HG03571 (cell line): ENCODE measurements at regions not wholly inside any gene's neighbourhood (a gene's known extent, or its start where the extent isn't known, plus 50 kb on each side); places are given as distances from the start of the nearest gene placed in this dataset.
"Not testable (repeated sequence)": the region's sequence is repeated elsewhere in the genome, so short reads cannot be mapped to it uniquely, and the experiment has no call there.

ENCODE experiments used
- ATAC-seq: cut with Tn5 transposase; IDR thresholded peaks from one replicate; pipeline ENCODE4 v1.9.1; 2021; ENCODE audit not compliant: unreplicated experiment

DNA sequence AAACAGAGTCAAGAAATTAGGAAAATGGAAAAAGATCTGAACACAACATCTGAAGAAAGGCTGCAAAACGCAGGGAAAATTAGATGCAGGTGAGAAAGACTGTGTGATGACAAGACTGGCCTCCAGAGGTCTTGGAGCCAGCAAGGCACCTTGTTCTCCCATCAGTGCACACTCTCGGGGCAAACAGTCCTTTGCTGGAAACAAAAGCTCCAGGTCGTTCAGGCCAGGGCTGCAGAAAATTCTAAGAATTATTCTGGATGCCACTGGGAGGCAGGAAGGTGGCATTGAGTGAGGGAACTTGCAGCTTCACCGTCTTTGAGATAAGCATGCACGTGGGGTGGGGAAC, 219.9 kb upstream of the SSTR4 start:
- no peak for ATAC-seq

DNA sequence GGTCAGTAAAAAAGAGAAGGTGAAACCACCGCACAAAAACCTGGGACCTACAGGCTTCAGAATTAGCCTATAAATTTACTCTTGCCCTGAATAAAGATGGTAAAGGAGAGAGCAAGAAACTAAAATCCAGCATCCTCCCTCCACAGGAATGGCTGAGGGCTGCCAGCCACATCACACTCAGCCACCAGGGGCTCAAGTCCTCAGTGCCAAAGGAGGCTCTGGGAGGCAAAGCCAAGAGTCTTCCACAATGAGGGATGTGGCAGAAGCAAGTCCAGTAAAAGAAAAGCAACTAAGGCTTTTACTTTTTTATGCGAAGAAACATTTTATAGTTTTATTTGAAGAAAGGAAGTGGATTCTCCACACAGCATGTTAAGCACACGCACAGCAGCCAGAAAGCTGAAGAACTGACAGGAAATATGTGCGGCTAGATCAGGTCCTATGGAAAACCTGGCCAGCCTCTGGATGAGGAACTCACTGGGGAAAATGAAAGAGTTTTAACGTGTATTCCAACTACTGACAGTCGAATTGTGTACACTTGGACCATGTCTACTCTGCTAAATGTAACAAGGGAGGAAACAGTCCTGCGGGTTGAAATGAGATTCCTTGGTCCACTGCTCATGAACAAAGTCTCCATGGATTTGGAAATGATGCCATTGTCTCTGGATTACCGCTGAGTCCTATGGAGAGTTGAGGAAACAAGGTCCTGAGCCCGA, 219.4 kb upstream of the SSTR4 start:
- no peak for ATAC-seq

DNA sequence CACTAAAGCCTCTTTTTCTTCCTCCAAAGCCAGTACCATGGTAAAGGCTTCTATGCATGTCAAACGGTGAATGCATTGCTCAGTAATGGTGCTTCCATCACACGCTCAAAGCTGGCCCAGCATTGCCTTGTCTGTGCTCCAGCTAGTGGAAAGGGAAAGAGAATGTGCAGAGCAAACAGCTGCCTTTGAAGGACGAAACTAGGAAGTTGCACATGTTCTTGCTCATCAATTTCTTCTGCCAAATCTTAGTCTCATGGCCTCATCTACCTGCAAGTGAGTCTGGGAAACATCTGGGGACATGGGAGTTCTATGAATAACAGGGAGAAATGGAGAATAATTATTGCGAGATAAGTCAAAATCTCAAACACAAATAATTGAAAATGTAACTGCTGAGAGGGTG, 216.5 kb upstream of the SSTR4 start:
- ATAC-seq = no peak

DNA sequence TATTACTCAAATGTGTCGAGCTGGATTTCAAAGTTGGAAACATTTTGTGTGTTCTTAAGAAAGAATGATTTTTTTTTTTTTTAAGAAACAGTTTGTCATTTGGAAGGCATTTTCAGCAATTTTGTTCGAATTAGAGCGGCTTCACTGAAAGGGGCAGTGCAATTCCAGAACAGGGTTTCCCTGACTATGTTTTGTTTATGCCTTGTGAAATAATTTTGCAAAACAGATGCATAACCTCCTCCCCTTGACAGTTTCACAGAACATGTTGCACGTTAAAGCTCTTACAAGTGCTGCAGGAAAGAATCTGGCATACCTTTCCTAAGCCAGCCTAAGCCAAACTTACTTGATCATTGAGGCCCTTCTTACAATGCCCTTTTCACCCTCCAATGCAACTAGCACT, 216.0 kb upstream of the SSTR4 start:
- no peak for ATAC-seq

DNA sequence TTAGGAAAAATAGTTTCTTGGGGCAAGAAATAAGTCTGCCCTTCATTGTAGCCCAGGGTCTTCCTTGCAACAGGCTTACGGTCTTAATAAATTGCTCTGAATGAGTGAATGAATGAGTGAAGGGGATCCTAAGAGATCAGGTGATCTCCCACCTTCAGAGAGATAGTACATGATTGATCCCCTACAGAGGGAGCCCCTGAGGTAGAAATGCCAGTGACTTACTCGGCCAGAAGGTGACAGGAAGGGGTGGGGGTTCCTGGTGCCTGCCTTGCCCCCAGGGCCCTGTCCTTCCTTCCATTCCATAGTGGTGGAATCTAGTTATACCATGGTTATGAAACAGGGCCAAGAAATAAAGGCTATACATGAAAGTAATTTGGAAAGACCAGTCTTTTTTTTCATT, 215.3 kb upstream of the SSTR4 start:
- no peak for ATAC-seq

DNA sequence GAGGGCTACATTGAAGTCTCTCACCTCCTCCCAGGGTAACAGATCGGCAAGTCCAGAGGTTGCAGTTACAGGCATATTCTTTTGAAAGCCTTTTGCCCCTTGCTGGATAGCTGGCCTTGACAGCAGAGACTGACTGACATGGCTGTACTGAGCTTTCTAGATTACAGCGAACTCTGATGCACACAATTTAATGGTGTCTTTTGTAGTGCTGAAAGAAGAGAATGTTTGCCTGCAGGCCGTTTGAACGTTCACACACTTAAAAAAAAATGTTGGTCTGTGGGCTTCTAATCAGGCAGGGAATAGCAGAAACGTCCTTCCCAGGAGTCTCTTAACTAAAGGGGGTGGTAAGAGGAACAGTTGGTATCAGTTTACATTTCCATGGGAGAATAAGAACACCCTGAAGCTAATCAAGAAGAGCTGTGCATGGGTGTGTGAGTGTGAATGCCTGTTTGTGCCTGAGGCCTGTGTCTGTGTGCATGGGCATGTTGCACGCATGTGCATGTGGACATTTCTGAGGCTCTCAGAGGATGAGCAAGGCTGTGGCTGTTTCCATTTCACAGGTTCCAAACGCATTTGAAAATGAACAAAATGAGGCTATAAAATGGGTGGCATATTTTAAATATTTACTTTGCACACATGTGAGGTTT, 213.9 kb upstream of the SSTR4 start:
- no peak for ATAC-seq

DNA sequence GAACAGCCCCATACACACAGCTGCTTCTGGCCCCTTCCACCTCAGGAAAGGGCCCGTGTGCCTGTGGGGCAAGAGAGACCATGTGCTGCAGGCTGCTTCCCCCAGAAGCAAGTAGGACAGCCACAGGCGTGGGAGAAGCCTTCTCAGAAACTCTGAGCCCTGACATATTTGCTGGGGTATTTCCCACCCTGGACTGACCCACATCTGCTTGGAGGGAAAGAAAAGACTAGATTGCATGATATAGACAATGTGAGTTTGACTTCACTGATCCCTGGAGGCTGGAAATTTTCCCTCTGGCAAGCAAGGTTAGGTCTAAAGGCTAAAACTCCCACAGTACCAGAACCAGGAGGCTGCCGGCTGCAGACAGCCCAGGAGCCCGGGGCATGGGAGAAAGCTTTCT, 213.3 kb upstream of the SSTR4 start:
- ATAC-seq = no peak

DNA sequence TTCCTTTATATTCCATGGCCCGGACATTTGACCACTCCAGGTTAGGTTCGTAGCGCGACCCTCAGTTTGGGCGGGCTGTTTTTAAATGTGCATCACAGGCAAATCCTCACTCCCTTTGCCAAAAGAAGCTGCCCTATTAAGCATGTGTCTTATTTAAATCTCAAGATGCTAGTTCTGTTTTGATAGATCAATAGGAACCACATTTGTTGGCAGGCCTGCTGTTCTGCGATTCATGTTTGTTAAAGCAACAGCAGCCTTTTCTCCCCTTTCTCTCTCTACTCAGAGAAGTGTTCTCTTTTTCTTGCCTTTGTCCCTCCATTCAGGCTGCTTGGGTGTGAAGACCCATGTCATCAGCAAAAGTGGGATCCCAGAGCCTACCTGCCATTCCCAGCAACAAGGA, 212.0 kb upstream of the SSTR4 start:
- no peak for ATAC-seq

DNA sequence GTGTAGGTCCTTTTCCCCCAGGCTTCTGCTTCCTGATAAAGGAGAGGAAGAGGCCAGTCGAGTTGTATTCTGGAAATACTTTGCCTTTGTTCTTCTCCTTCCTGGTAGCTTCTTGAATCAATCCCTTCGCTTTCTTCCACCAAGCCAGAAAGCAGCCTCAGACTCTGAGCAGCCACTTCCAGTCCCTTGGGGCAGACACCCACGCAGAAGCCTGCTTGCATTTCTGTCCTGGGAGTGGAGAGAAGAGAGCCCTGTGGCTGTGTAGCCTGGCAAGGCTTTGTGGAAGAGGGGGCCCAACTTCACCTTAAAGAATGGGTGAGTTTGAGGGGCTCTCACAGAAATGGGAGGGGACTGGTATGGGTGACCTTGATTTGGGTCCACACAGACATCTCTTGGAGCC, 211.0 kb upstream of the SSTR4 start:
- no peak for ATAC-seq

DNA sequence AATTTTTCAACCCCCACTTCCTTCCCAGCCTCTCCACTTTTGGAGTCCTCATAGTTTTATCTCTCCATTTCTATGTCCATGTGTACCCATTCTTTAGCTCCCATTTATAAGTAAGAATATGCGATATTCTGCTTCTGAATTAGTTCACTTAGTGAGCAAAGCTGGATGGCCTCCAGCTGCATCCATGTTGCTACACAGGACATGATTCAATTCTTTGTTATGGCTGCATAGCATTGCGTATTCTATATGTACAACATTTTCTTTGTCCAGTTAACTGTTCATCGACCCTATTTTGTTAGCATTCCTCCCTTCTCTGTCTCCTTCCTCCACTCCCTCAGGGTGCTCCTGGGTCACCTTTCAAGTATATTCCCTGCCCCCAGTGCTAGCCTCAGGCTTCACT, 210.0 kb upstream of the SSTR4 start:
- ATAC-seq = no peak

DNA sequence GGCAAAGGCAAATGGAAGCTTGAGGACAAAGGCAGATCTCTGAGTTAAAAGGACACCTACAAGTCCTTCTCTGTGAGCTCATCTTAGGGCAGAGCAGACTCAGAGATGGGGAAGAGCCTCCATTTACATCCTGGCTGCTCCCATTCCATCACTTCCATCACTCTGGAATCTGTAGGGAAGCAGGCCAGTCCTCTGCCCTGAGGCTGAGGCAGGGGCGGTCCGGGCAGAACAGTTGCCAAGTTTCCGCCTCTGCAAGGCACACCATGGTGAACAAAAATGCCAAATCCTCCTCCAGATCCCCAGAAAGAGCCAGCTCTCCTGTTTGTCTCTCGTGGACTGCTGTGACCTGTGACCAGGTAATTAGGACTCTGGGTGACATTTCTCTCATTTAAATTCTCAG, 209.6 kb upstream of the SSTR4 start:
- no peak for ATAC-seq

DNA sequence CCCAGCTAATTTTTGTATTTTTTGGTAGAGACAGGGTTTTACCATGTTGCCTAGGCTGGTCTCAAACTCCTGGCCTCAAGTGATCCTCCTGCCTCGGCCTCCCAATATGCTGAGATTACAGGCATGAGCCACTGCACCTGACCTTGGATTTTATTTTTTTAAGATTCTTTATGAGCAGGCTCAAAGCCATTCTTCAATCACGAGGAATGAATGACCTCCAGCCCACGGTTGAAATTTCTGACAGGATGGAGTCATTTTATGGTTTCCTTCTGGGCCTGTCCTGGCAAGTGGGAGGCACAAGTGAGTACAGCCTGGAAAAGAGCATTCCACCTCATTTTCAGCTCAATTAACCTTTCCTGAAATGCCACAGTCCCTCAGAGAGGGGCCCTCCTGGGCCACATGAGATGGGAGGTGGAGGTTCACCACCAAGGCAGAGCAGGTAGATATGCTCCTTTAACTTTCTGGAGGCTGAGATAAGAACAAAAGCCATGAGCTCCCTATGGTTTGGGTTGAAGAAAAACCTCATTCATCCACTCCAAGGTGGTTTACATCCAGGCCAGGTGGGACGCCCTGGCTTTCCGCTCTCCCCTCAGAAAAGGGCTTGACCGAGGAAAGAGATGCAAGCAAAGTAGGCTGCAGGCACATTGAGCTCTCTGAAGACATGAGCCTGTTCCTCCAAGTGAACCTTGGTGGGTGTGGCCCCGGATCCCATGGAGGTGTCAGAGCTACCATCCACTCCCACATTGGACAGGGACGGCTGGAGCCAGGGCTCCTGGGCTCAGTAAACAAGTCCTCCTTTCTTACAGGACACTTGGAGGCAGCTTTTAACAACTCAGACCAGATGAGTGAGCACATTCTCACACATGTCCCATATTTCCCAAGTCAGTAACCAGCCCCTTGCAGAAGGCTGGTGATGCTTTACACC, 208.5 kb upstream of the SSTR4 start:
- ATAC-seq = no peak

DNA sequence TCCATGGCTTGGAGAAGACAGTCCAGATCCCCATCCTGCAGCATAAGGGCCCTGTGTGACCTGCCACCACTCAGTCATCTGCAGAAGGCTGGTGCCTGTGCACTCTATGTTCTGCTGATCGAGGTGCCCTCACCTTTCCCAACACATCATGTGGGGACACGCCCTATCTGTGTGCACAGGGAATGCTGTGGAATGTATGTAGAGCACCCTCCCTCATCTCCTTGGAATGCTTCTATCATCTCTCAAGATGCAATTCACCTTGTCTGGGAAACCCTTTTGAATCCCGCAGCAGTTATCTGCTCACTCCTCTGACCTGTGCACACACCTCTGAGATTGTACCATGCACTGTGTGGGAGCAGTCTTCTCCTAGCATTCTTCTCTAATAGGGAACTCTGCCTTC, 207.2 kb upstream of the SSTR4 start:
- no peak for ATAC-seq

DNA sequence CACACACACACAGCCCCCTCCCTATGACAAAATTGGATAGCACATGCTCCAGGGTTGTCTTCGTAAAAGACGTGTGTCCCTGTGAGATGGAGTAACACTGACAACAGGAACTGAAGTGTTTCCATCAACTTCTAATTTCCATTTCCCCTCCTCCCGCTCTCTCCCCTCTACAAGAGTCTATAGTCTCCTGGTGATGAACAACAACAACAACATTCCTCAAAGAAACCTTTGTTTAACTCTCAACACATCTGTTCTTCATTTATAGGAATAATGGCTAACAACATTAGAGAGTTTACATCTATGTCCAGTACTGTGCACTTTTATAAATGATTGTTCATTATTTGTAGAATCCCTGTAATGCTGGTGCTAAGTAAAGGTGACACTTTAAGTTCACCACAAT, 205.8 kb upstream of the SSTR4 start:
- ATAC-seq = no peak

DNA sequence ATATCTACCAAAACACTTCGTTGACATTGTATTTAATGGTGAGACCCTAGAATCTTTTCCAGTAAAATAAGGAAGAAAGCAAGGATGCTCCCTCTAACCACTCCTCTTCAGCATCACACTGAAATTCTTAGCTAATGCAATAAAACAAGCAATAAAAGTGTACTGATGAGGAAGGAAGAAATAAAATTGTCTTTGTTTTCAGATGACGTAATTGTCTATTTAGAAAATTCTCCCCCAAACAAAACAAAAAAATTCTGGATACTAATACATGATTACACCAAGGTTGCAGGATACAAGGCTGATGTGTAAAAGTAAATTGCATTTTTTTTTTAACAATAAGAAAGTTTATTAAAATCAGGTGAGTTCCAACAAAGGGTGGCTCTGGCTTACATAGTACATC, 205.0 kb upstream of the SSTR4 start:
- no peak for ATAC-seq

DNA sequence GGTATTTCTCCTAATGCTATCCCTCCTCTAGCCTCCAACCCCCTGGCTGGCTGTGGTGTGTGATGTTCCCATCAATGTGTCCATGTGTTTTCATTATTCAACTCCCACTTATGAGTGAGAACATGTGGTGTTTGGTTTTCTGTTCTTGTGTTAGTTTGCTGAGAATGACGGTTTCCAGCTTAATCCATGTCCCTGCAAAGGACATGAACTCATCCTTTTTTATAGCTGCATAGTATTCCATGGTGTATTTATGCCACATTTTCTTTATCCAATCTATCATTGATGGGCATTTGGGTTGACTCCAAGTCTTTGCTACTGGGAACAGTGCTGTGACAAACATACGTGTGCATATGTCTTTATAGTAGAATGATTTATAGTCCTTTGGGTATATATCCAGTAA, 204.4 kb upstream of the SSTR4 start:
- not testable (repeated sequence) for ATAC-seq

DNA sequence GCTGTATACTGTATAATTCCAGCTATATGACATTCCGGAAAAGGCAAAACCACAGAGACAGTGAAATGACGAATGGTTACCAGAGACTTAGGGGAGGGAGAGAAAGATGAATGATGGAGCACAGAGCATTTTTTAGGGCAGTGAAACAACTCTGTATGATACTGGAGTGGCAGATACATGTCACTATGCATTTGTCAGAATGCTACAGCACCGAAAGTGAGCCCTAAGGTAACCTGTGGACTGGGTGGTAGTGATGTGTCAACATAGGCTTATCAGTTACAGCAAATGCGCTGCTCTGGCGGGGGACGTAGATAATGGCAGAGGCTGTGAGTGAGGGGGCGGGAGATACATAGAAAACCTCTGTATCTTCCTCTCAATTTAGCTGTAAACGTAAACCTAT, 201.3 kb upstream of the SSTR4 start:
- no peak for ATAC-seq

DNA sequence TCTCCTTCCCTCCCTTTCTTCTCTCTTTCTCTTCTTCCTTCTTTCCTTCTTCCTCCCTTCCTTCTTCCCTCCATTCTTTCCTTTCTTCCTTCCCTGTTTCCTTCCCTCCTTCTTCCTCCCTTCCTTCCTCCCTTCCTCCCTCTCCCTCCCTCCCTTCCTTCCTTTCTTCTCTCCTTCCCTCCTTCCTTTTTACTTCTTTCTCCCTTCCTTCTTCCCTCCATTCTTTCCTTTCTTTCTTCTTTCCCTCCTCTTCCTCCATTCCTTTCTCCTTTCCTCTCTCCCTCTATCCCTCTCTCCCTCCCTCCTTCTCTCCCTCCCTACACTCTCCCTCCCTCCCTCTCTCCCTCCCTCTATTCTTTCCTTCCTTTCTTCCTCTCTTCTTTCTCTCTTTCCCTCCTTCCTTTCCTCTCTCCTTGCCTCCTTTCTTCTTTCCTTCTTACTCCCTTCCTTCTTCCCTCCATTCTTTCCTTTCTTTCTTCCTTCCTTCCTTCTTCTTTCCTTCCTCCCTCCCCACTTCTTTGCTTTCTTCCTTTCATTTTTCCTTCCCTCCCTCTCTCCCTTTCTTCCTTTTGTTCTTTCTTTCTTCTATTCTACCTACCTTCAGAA, 200.4 kb upstream of the SSTR4 start:
- no peak for ATAC-seq

DNA sequence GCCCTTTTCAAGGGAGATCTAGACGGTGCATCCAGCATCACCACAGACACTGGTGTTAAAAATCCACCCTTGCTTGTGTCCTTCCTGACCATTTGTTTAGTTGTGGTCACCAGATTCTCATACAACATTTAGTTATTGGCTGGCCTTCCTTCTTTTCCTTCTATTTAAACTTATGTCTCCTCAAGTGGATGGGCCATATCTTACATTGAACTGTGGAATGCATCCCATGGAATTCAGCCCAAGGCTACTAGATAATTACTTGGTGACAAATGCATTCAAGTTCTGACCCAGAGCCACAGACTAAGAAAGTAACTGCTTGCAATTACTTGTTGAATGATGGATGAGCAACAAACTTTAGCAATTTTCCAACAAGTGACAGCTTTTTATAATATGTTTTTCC, 198.9 kb upstream of the SSTR4 start:
- ATAC-seq = no peak

DNA sequence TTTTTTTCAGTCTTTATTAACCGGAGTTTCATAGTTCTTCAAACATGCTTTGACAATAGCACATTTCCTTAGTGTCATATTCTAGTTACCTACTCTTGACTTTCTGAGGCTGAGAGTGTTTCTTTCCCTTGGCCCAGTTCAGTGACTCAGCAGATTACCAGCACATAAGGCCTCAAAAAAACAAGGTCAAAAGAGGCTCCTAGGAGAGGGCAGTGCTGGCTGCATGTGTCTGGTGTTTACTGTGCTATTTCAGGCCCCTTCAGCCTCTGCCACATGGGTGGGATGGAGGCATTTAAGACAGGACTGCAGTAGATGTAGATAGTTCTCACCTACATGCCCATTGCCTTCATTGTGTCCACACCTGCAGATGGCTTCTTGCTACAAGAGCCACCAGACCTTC, 198.2 kb upstream of the SSTR4 start:
- no peak for ATAC-seq

DNA sequence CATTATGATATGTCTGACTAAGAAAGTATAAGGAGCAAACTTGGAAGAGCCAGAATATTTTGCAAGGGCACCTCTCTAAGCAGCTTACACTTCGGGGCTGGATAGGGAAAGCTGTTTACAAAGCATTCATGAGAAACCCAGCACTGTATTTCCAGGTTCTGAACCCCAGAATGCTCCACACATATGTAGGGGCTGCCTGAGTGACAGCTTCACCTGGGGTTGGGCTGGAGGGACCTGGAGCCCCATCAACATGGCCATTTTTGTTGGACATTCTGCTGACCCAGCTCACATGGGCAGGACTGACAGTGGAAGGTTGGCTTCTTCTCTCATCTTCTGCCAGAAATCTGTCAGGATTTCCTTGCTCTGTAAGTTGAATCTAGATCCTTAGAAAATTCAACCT, 197.1 kb upstream of the SSTR4 start:
- no peak for ATAC-seq

DNA sequence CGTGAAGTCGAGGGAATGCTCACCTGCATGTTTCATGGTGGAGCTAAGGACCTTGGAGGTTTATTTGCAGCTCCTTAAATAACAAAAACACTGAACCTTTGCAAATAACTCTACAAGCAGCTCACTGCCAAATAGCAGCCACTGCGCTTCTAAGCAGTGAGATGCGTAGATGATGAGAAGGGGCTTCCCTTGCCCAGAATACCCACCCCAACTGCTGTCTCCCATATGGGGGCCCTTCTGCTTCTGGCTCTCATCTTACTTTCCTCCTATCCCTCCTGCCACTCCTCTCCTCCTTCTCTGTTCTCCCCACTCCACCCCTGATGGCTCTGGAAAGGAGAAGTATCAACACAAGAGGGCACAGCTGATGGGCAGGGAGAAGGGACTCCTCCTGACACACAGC, 193.3 kb upstream of the SSTR4 start:
- no peak for ATAC-seq
